Type B pancreatic cell (in vitro differentiated cells): ENCODE measurements at regions not wholly inside any gene's neighbourhood (a gene's known extent, or its start where the extent isn't known, plus 50 kb on each side); places are given as distances from the start of the nearest gene placed in this dataset.

Experiments used
- DNase-seq: peaks from one replicate; pipeline ENCODE4 v3.0.0; 2021; ENCODE audit warnings: mixed read lengths; ENCODE audit not compliant: unreplicated experiment; ENCODE audit errors: extremely low spot score
- H3K27ac Mint-ChIP-seq: 2 replicates; pipeline ENCODE4 v1.8.0; 2021; ENCODE audit warnings: mild to moderate bottlenecking, mixed read lengths
- H3K27me3 Mint-ChIP-seq: 2 replicates; pipeline ENCODE4 v1.8.0; 2021; ENCODE audit warnings: mixed read lengths
- H3K36me3 Mint-ChIP-seq: 2 replicates; pipeline ENCODE4 v1.8.0; 2021; ENCODE audit warnings: mixed read lengths
- H3K4me1 Mint-ChIP-seq: one replicate; pipeline ENCODE4 v1.8.0; 2021; ENCODE audit warnings: mixed read lengths; ENCODE audit not compliant: unreplicated experiment
- H3K4me3 Mint-ChIP-seq: 2 replicates; pipeline ENCODE4 v1.8.0; 2021; ENCODE audit warnings: mild to moderate bottlenecking, mixed read lengths
- H3K9me3 Mint-ChIP-seq: 2 replicates; pipeline ENCODE4 v1.8.0; 2021; ENCODE audit warnings: mixed read lengths
- TF ChIP-seq, protein P1 (sequence below): fragments of 200-600 bp; sonication (generic); conservative IDR thresholded peaks from 2 replicates; pipeline ENCODE4 v1.5.0; 2021; ENCODE audit warnings: antibody characterized with exemption, mild to moderate bottlenecking

DNA sequence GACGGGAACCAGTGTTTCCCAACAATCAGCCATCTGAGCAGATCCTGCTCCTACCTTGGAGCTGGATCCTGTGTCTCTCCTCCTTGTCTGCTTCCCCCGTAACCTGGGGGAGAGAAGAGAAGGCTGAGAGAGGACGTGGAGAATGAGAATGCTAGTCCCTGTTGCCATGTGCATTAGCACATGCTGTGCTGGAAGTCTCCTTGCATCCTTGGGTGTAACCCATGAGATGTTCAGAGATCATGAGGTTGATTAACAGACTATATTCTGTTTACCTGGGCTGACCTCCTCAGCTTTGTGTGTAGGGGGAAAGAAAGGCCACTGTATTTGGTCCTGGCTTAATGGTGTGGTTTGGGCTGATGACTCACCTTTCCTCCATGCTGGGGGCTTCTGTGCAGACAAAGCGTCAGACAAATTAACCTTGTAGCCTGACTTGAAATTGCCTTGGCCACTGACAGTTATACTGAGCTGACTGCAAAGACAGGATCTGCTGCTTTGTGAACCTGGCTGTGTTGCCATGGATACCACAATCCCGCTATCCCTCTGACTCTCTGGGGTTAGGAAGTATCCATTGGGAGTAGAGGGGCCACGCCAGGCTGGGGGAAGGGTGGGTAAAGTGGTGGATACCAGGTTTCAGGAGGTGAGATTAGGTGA lies 243.7 kb upstream of the CHD6 start:
- peaks cover 2% of the 10 kb centered on the region for H3K27me3 Mint-ChIP-seq
- peaks cover 5% of the 10 kb centered on the region for H3K4me1 Mint-ChIP-seq
- no peaks in the 10 kb centered on the region for H3K36me3 Mint-ChIP-seq
- no peak overlapping the region for H3K27ac Mint-ChIP-seq
- TF ChIP-seq, protein P1, sequence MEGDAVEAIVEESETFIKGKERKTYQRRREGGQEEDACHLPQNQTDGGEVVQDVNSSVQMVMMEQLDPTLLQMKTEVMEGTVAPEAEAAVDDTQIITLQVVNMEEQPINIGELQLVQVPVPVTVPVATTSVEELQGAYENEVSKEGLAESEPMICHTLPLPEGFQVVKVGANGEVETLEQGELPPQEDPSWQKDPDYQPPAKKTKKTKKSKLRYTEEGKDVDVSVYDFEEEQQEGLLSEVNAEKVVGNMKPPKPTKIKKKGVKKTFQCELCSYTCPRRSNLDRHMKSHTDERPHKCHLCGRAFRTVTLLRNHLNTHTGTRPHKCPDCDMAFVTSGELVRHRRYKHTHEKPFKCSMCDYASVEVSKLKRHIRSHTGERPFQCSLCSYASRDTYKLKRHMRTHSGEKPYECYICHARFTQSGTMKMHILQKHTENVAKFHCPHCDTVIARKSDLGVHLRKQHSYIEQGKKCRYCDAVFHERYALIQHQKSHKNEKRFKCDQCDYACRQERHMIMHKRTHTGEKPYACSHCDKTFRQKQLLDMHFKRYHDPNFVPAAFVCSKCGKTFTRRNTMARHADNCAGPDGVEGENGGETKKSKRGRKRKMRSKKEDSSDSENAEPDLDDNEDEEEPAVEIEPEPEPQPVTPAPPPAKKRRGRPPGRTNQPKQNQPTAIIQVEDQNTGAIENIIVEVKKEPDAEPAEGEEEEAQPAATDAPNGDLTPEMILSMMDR, result no peak
- DNase-seq, result no peak
- H3K4me3 Mint-ChIP-seq, result no peak overlapping the region
- no peaks in the 10 kb centered on the region for H3K9me3 Mint-ChIP-seq

DNA sequence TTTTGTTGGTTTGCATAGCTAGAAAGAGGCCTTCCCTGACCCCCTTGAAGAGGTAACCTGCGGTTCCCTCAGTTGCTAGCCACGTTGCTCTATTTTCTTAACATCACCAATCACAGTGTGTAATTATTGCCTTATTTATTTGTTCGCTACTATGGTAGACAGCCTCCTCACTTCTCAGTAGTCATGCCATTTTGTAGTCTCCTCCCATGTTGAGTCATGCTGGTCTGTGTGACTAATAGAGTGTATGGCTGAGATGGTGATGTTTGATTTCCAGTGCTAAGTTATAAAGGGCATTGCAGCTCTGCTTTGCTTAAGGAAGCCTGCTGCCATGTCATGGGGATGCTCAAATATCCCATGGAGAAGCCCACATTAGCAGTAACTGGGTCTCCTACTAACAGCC lies 236.6 kb upstream of the CHD6 start:
- TF ChIP-seq, protein P1, result no peak
- H3K4me1 Mint-ChIP-seq, result no peaks in the 10 kb centered on the region
- DNase-seq, result no peak
- no peaks in the 10 kb centered on the region for H3K9me3 Mint-ChIP-seq
- peaks cover 3% of the 10 kb centered on the region for H3K27me3 Mint-ChIP-seq
- H3K36me3 Mint-ChIP-seq, result no peaks in the 10 kb centered on the region
- no peak overlapping the region for H3K27ac Mint-ChIP-seq
- no peak overlapping the region for H3K4me3 Mint-ChIP-seq

DNA sequence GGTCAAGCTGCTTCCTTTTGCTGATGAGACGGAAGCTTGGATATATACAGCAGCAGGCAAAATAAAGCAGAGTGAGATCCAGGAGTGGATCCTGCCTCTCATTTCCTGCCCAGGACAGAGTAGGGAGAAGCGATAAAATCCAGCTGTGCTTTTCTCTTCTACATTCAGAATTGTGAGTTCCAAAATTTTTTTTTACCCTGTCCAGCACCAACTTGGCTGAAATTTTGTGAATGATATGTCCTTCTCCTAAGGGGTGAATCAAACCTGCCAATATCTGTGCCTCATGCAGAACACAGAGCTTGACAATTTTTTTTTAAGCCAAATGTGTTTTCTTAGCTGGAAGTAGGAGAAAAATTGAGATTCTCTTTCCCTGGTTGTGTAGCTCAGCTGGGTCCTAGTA lies 235.6 kb upstream of the CHD6 start:
- Mint-ChIP-seq H3K27ac (no peak overlapping the region), H3K4me3 (no peak overlapping the region), H3K9me3 (no peaks in the 10 kb centered on the region), H3K36me3 (no peaks in the 10 kb centered on the region), H3K4me1 (no peaks in the 10 kb centered on the region), H3K27me3 (peaks cover 3% of the 10 kb centered on the region)
- TF ChIP-seq, protein P1, result no peak
- DNase-seq, result no peak

DNA sequence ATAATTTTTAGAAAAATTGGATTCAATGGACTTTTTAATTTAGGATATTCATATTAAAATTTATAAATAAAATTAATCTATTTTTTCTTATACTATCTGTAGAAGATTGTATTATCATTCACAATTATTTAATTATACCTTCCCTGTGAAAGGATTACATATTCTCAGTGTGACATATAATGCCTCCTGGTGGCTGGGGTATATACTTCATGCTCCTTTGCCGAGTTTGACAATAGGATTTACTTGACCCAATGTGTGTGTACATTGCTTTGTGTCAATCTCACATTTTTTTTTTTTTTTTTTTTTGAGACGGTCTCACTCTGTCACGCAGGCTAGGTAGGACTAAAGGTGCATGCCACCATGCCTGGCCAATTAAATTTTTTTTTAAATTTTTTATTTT lies 230.0 kb upstream of the CHD6 start:
- peaks cover 5% of the 10 kb centered on the region for H3K27me3 Mint-ChIP-seq
- no peak for DNase-seq
- no peak overlapping the region for H3K27ac Mint-ChIP-seq
- no peaks in the 10 kb centered on the region for H3K9me3 Mint-ChIP-seq
- H3K4me1 Mint-ChIP-seq, result no peaks in the 10 kb centered on the region
- TF ChIP-seq, protein P1, result peak; percentile 58
- H3K36me3 Mint-ChIP-seq, result no peaks in the 10 kb centered on the region
- H3K4me3 Mint-ChIP-seq, result no peak overlapping the region

DNA sequence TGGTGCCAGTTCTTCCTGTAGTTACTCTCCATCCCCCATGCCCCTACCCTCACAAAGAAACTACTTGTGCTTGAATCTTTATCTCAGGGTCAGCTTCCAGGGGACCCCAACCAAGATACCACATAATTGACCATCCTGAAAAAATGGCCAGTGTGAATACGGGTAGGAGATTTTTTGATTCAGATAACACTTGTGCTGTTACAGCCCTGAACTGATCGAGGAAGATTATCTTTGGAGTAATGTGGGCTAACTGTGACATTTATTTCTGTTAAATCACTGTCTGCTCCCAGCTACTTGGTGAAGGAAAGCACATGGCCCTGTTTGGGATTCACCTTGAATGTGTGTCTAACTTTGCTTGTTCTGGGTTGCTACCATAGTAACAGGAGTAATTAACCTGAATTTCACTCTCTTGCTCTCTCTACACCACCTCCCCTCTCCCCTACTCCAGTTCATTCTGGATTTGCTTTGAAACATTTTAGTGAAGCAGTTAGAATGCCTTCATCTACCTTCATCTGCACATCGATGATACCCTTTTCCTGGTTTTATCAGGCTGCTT lies 219.6 kb upstream of the CHD6 start:
- H3K27ac Mint-ChIP-seq, result no peak overlapping the region
- peaks cover 8% of the 10 kb centered on the region for H3K4me1 Mint-ChIP-seq
- TF ChIP-seq, protein P1, result no peak

More for the DNA sequence above, 219.6 kb upstream of the CHD6 start:
- peaks cover 7% of the 10 kb centered on the region for H3K27me3 Mint-ChIP-seq
- DNase-seq, result no peak
- H3K9me3 Mint-ChIP-seq, result no peaks in the 10 kb centered on the region
- H3K4me3 Mint-ChIP-seq, result no peak overlapping the region
- H3K36me3 Mint-ChIP-seq, result no peaks in the 10 kb centered on the region
